CD8-positive, alpha-beta memory T cell (primary cell): ENCODE measurements at regions not wholly inside any gene's neighbourhood (a gene's known extent, or its start where the extent isn't known, plus 50 kb on each side); places are given as distances from the start of the nearest gene placed in this dataset.

ENCODE experiments used
- CTCF ChIA-PET: fragments of 350-600 bp; sonication (Branson Sonifier 250); formaldehyde crosslinking; loops from one replicate; lab custom pipeline; 2021; ENCODE audit warnings: antibody characterized with exemption; lab: Charles Lee
- POLR2A ChIA-PET: fragments of 350-600 bp; sonication (Branson Sonifier 250); formaldehyde crosslinking; loops from one replicate; lab custom pipeline; 2021; ENCODE audit warnings: antibody characterized with exemption; lab: Charles Lee
- DNase-seq, 5 donors: peaks; one replicate each; pipeline versions ENCODE4 v3.0.0 to v3.0.0-alpha.2; 2020 to 2022; ENCODE audit warnings: mixed read lengths in 1 of 5
- H3K27ac ChIP-seq: one replicate; pipeline ENCODE4 v1.7.0; 2013; ENCODE audit warnings: low read depth, mild to moderate bottlenecking, low read length, moderate library complexity
- H3K27me3 ChIP-seq: 2 replicates; pipeline ENCODE4 v1.7.0; 2013; ENCODE audit warnings: low read length, mild to moderate bottlenecking; ENCODE audit not compliant: insufficient read depth, poor library complexity, severe bottlenecking
- H3K36me3 ChIP-seq: 2 replicates; pipeline ENCODE4 v1.7.0; 2013; ENCODE audit warnings: mild to moderate bottlenecking, low read length, moderate library complexity; ENCODE audit not compliant: insufficient read depth
- H3K4me1 ChIP-seq: 2 replicates; pipeline ENCODE4 v1.7.0; 2013; ENCODE audit warnings: mild to moderate bottlenecking, low read length, moderate library complexity; ENCODE audit not compliant: insufficient read depth
- H3K4me3 ChIP-seq: 2 replicates; pipeline ENCODE4 v1.7.0; 2013; ENCODE audit warnings: mild to moderate bottlenecking, low read length
- H3K9me3 ChIP-seq: 2 replicates; pipeline ENCODE4 v1.7.0; 2013; ENCODE audit warnings: mild to moderate bottlenecking, low read length
- H3K27ac Mint-ChIP-seq, 8 donors: one replicate each; pipeline ENCODE4 v1.8.0; 2020 to 2021; ENCODE audit warnings: mixed read lengths in 8 of 8, mild to moderate bottlenecking in 6 of 8, inconsistent platforms in 3 of 8, moderate library complexity in 3 of 8
- H3K27me3 Mint-ChIP-seq, 2 donors: one replicate each; pipeline ENCODE4 v1.8.0; 2020 to 2021; ENCODE audit warnings: mixed read lengths in 2 of 2, mild to moderate bottlenecking in 1 of 2, moderate library complexity in 1 of 2
- H3K36me3 Mint-ChIP-seq, 3 donors: one replicate each; pipeline ENCODE4 v1.8.0; 2020 to 2021; ENCODE audit warnings: mixed read lengths in 3 of 3, inconsistent platforms in 1 of 3, mild to moderate bottlenecking in 1 of 3
- H3K4me1 Mint-ChIP-seq, 3 donors: one replicate each; pipeline ENCODE4 v1.8.0; 2020 to 2021; ENCODE audit warnings: mixed read lengths in 3 of 3, inconsistent platforms in 1 of 3, mild to moderate bottlenecking in 1 of 3
- H3K4me3 Mint-ChIP-seq, 7 donors: one replicate each; pipeline ENCODE4 v1.8.0; 2020 to 2021; ENCODE audit warnings: mixed read lengths in 7 of 7, mild to moderate bottlenecking in 6 of 7, moderate library complexity in 4 of 7, inconsistent platforms in 2 of 7
- H3K9me3 Mint-ChIP-seq, 5 donors: one replicate each; pipeline ENCODE4 v1.8.0; 2020 to 2022; ENCODE audit warnings: mixed read lengths in 5 of 5, mild to moderate bottlenecking in 3 of 5, moderate library complexity in 2 of 5, inconsistent platforms in 1 of 5

GRCh38 chr2:888906-889566 is 61.6 kb upstream of the SNTG2 start:
- H3K4me3 ChIP-seq: no peak overlapping the region
- H3K27ac ChIP-seq: no peak overlapping the region
- CTCF ChIA-PET: no interaction called here
- no peaks in the 10 kb centered on the region for H3K9me3 ChIP-seq
- POLR2A ChIA-PET: no interaction called here
- H3K27me3 ChIP-seq: no peaks in the 10 kb centered on the region
- no peaks in the 10 kb centered on the region for H3K36me3 ChIP-seq
- H3K4me1 ChIP-seq: no peaks in the 10 kb centered on the region
- Mint-ChIP-seq H3K9me3 (no peaks in the 10 kb centered on the region), H3K4me1 (peaks cover 0 to 10% (median 0%) of the 10 kb centered on the region in 3 donors), H3K27me3 (peaks cover 30 to 52% of the 10 kb centered on the region in 2 donors), H3K36me3 (no peaks in the 10 kb centered on the region), H3K4me3 (no peak overlapping the region), H3K27ac (no peak overlapping the region)
- DNase-seq: no peak

GRCh38 chr2:888211-888801 is 62.3 kb upstream of the SNTG2 start:
- POLR2A ChIA-PET: no interaction called here
- peaks cover 30 to 51% of the 10 kb centered on the region in 2 donors for H3K27me3 Mint-ChIP-seq

GRCh38 chr2:887639-888038 is 63.0 kb upstream of the SNTG2 start:
- H3K4me1 Mint-ChIP-seq: peaks cover 0 to 8% (median 0%) of the 10 kb centered on the region in 3 donors
- Histone ChIP-seq H3K9me3 (no peaks in the 10 kb centered on the region), H3K27ac (no peak overlapping the region), H3K36me3 (no peaks in the 10 kb centered on the region), H3K4me3 (no peak overlapping the region), H3K27me3 (no peaks in the 10 kb centered on the region), H3K4me1 (no peaks in the 10 kb centered on the region)
- no peaks in the 10 kb centered on the region for H3K9me3 Mint-ChIP-seq
- peaks cover 25 to 54% of the 10 kb centered on the region in 2 donors for H3K27me3 Mint-ChIP-seq
- H3K4me3 Mint-ChIP-seq: no peak overlapping the region
- no peak overlapping the region for H3K27ac Mint-ChIP-seq
- DNase-seq: no peak
- POLR2A ChIA-PET: no interaction called here
- no peaks in the 10 kb centered on the region for H3K36me3 Mint-ChIP-seq
- CTCF ChIA-PET: no interaction called here

More at GRCh38 chr2:888211-888801, 62.3 kb upstream of the SNTG2 start:
- no peaks in the 10 kb centered on the region for H3K9me3 Mint-ChIP-seq
- no peak for DNase-seq
- Histone ChIP-seq H3K4me3 (no peak overlapping the region), H3K9me3 (no peaks in the 10 kb centered on the region), H3K36me3 (no peaks in the 10 kb centered on the region), H3K4me1 (no peaks in the 10 kb centered on the region), H3K27ac (no peak overlapping the region), H3K27me3 (no peaks in the 10 kb centered on the region)
- no peaks in the 10 kb centered on the region for H3K36me3 Mint-ChIP-seq
- H3K4me1 Mint-ChIP-seq: peaks cover 0 to 10% (median 0%) of the 10 kb centered on the region in 3 donors
- no peak overlapping the region for H3K4me3 Mint-ChIP-seq
- CTCF ChIA-PET: no interaction called here
- H3K27ac Mint-ChIP-seq: no peak overlapping the region

- Histone ChIP-seq H3K27ac (no peak overlapping the region), H3K4me3 (no peak overlapping the region), H3K27me3 (no peaks in the 10 kb centered on the region), H3K4me1 (no peaks in the 10 kb centered on the region), H3K9me3 (no peaks in the 10 kb centered on the region), H3K36me3 (no peaks in the 10 kb centered on the region)
- Mint-ChIP-seq H3K9me3 (no peaks in the 10 kb centered on the region), H3K4me1 (no peaks in the 10 kb centered on the region), H3K27me3 (peaks cover 24 to 46% of the 10 kb centered on the region in 2 donors), H3K36me3 (no peaks in the 10 kb centered on the region), H3K27ac (no peak overlapping the region), H3K4me3 (no peak overlapping the region)
- POLR2A ChIA-PET: no interaction called here
- CTCF ChIA-PET: no interaction called here
- no peak for DNase-seq
Observed at GRCh38 chr2:886072-887022, 64.3 kb upstream of the SNTG2 start.

- ChIA-PET POLR2A (no interaction called here), CTCF (no interaction called here)
- Histone ChIP-seq H3K27ac (no peak overlapping the region), H3K4me1 (no peaks in the 10 kb centered on the region), H3K9me3 (no peaks in the 10 kb centered on the region), H3K4me3 (no peak overlapping the region), H3K36me3 (no peaks in the 10 kb centered on the region), H3K27me3 (no peaks in the 10 kb centered on the region)
- Mint-ChIP-seq H3K36me3 (no peaks in the 10 kb centered on the region), H3K4me3 (no peak overlapping the region), H3K27ac (no peak overlapping the region), H3K27me3 (peaks cover 24 to 43% of the 10 kb centered on the region in 2 donors), H3K9me3 (no peaks in the 10 kb centered on the region), H3K4me1 (no peaks in the 10 kb centered on the region)
- DNase-seq: no peak
Observed at GRCh38 chr2:885230-886071, 65.2 kb upstream of the SNTG2 start.

GRCh38 chr2:883803-884748 is 66.6 kb upstream of the SNTG2 start:
- H3K4me3 ChIP-seq: no peak overlapping the region
- no peaks in the 10 kb centered on the region for H3K36me3 ChIP-seq
- no peak for DNase-seq
- H3K27ac Mint-ChIP-seq: no peak overlapping the region
- no peak overlapping the region for H3K27ac ChIP-seq
- no peak overlapping the region for H3K4me3 Mint-ChIP-seq
- ChIA-PET POLR2A (no interaction called here), CTCF (no interaction called here)
- peaks cover 19 to 40% of the 10 kb centered on the region in 2 donors for H3K27me3 Mint-ChIP-seq
- H3K4me1 ChIP-seq: no peaks in the 10 kb centered on the region
- no peaks in the 10 kb centered on the region for H3K9me3 Mint-ChIP-seq
- no peaks in the 10 kb centered on the region for H3K4me1 Mint-ChIP-seq
- H3K9me3 ChIP-seq: no peaks in the 10 kb centered on the region
- H3K36me3 Mint-ChIP-seq: no peaks in the 10 kb centered on the region
- H3K27me3 ChIP-seq: no peaks in the 10 kb centered on the region

GRCh38 chr2:883260-883802 is 67.3 kb upstream of the SNTG2 start:
- DNase-seq: no peak
- ChIA-PET CTCF (no interaction called here), POLR2A (no interaction called here)
- H3K9me3 Mint-ChIP-seq: no peaks in the 10 kb centered on the region
- no peaks in the 10 kb centered on the region for H3K4me1 ChIP-seq
- H3K4me3 ChIP-seq: no peak overlapping the region
- no peak overlapping the region for H3K27ac Mint-ChIP-seq
- no peaks in the 10 kb centered on the region for H3K36me3 ChIP-seq
- no peaks in the 10 kb centered on the region for H3K4me1 Mint-ChIP-seq
- H3K4me3 Mint-ChIP-seq: no peak overlapping the region
- H3K9me3 ChIP-seq: no peaks in the 10 kb centered on the region
- H3K27me3 Mint-ChIP-seq: peaks cover 16 to 37% of the 10 kb centered on the region in 2 donors
- no peaks in the 10 kb centered on the region for H3K27me3 ChIP-seq
- H3K36me3 Mint-ChIP-seq: no peaks in the 10 kb centered on the region
- H3K27ac ChIP-seq: no peak overlapping the region
